ENCODE measurements at regions not wholly inside any gene's neighbourhood (a gene's known extent, or its start where the extent isn't known, plus 50 kb on each side); places are given as distances from the start of the nearest gene placed in this dataset.
"Not testable (repeated sequence)": the region's sequence is repeated elsewhere in the genome, so short reads cannot be mapped to it uniquely, and the experiment has no call there.

DNA sequence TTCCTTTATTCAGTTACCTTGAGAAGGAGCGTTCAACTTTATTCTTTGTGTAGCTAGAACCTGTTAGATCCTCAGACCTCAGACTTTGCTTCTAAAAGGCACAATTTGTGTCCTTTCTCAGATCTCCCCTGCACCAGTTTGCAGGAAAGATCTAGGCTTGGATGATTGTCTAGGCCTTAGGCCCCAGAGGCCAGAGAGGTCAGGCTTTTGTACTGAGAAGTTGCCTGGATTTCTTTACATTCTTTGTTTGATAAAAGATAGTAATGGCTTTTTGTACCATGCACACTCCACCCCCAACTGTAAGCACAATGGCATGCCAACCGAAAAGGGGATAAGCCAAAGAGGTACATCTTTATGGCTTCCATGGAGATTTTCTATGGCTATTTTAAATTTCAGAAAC is 719.6 kb upstream of the NR2F2 start:
- no peaks in the 10 kb centered on the region for H3K9me3 Mint-ChIP-seq
- no peaks in the 10 kb centered on the region for H3K4me1 Mint-ChIP-seq
- no peak overlapping the region for H3K27ac Mint-ChIP-seq
- peaks cover 0 to 7% (median 0%) of the 10 kb centered on the region in 3 donors for H3K36me3 Mint-ChIP-seq
- no peak overlapping the region for H3K4me3 Mint-ChIP-seq
- DNase-seq = no peak
- peaks cover 0 to 2% (median 0%) of the 10 kb centered on the region in 3 donors for H3K27me3 Mint-ChIP-seq (ENCODE audit: low read depth in 3 of 3)

DNA sequence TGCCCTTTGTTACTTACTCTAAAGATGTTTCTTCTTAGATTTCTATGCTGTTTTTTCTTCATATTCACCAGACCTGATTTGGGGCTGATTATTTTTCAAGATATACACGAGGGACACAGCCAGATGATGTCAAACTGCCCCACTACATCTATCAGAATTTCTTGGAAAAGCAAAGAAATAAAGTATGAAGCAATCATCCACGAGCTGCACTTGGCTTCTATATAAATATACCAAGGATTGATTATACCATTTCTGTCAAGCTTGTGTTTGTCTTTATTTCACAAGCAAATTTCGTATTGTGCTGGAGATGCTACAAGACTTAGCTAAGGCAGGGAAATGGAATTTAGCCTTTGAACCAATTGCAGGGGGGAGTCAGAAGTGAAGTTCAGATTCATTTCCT is 715.1 kb upstream of the NR2F2 start:
- DNase-seq = no peak
- H3K9me3 Mint-ChIP-seq = no peaks in the 10 kb centered on the region
- H3K36me3 Mint-ChIP-seq = peaks cover 0 to 5% (median 0%) of the 10 kb centered on the region in 3 donors
- peaks cover 0 to 4% (median 3%) of the 10 kb centered on the region in 3 donors for H3K27me3 Mint-ChIP-seq (ENCODE audit: low read depth in 3 of 3)
- no peak overlapping the region for H3K4me3 Mint-ChIP-seq
- H3K27ac Mint-ChIP-seq = no peak overlapping the region
- peaks cover 1 to 2% of the 10 kb centered on the region in 2 donors for H3K4me1 Mint-ChIP-seq

DNA sequence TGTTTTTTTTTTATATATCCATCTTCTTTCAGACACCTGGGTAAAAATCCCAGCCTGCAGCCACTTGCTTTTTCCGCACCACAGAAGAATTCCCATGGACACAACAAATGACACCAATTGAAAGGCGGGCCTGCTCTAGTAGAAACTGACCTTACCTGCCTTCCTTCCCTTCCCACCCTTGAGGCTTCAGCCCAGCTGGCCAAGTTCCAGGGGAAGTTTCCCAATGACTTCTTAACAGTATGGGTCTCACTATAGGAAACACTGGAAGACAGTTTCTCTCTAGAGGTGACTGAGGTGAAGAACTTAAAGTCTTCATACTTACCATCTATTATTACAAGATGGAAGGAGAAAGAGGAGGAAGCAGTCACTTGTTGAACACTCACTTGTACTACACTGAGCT is 714.2 kb upstream of the NR2F2 start:
- peaks cover 10% of the 10 kb centered on the region in 2 donors for H3K4me1 Mint-ChIP-seq
- H3K9me3 Mint-ChIP-seq = no peaks in the 10 kb centered on the region
- no peak overlapping the region for H3K27ac Mint-ChIP-seq
- H3K36me3 Mint-ChIP-seq = no peaks in the 10 kb centered on the region
- no peak overlapping the region for H3K4me3 Mint-ChIP-seq
- H3K27me3 Mint-ChIP-seq (ENCODE audit: low read depth in 3 of 3) = peaks cover 0 to 4% (median 3%) of the 10 kb centered on the region in 3 donors
- DNase-seq = no peak

DNA sequence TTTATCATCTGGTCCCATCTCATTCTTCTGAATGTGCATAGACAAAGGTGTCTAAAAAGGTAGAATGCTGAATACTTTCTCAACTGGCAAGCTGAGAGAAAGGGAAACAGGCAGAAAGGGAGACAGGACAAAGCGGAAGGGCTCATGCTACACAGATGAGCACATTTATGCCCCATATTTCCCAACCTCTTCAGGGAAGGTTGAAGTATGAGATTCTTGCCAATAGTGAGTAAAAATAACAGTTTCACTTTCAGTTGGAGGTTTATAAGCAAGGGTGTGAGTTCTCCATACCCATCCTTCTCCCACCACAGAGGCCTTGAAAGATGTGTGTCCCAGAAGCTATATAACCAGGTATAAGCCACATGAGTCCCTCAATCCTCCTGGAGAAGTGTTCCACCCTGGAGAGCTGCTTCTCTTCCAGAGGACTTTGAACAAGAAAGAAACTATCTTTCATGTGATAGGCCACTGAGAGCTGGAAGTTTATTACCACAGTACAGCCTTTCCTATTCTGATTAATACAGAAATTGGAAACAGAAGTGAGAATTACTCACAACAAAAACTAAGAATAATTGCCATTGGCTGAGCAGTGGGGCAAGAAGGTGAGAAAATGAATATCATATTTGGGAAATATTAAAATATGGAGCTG is 709.4 kb upstream of the NR2F2 start:
- peaks cover 10% of the 10 kb centered on the region in 2 donors for H3K4me1 Mint-ChIP-seq
- H3K36me3 Mint-ChIP-seq = peaks cover 0 to 8% (median 6%) of the 10 kb centered on the region in 3 donors
- H3K4me3 Mint-ChIP-seq = peak overlapping the region in 3 of 5 donors; percentile 3 to 53 (median 22)
- peaks cover 0 to 7% (median 3%) of the 10 kb centered on the region in 6 donors for H3K9me3 Mint-ChIP-seq
- peak overlapping the region in 5 of 6 donors; percentile 9 to 61 (median 51) for H3K27ac Mint-ChIP-seq
- peak in 1 of 3 donors; percentile 1 for DNase-seq
- peaks cover 0 to 7% (median 5%) of the 10 kb centered on the region in 3 donors for H3K27me3 Mint-ChIP-seq (ENCODE audit: low read depth in 3 of 3)

DNA sequence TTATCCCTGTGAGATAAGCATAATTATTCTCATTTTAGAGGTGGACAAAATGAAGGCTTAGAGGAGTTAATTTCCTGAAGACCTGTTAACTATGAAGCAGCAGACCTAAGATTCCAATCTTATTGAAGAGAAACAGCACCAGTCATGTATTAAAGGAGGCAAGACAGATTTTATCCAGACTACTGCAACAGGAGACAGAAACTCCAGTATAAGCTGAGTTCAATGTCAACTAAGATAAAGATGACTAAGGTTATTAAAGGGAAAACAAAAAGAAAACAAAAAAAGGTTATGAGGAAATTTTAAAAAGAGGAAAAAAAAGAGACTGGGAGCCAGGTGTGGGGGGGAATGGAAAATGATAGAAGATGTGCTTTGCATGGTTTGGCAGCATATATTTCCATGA is 707.7 kb upstream of the NR2F2 start:
- Mint-ChIP-seq H3K36me3 (peaks cover 0 to 8% (median 6%) of the 10 kb centered on the region in 3 donors), H3K4me3 (no peak overlapping the region), H3K4me1 (peaks cover 10% of the 10 kb centered on the region in 2 donors), H3K27me3 (ENCODE audit: low read depth in 3 of 3) (peaks cover 0 to 7% (median 7%) of the 10 kb centered on the region in 3 donors), H3K27ac (no peak overlapping the region), H3K9me3 (peaks cover 0 to 7% (median 3%) of the 10 kb centered on the region in 6 donors)
- no peak for DNase-seq

DNA sequence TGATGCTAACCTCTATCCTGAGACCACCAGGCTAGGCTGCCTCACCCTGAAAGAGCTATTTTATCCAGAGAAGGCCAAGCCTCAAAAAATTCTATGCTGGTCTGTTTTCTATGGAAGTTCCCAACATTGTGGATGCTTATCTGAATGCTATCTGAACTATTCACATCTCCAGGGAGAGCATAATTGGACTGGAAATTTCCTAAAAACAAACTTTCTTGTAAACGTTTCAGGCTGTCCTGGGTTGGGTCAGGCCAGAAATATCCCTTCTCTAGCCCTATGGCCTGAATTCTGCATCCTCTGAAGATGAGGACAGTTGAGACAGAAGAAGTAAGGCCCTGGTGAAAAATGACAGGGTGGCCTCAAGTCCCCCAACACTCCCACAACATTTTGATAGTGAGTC is 706.4 kb upstream of the NR2F2 start:
- Mint-ChIP-seq H3K4me1 (peaks cover 10% of the 10 kb centered on the region in 2 donors), H3K36me3 (peaks cover 0 to 8% (median 6%) of the 10 kb centered on the region in 3 donors), H3K27ac (no peak overlapping the region), H3K9me3 (peaks cover 0 to 7% (median 3%) of the 10 kb centered on the region in 6 donors), H3K27me3 (ENCODE audit: low read depth in 3 of 3) (peaks cover 2 to 10% (median 7%) of the 10 kb centered on the region in 3 donors), H3K4me3 (no peak overlapping the region)
- DNase-seq = no peak

DNA sequence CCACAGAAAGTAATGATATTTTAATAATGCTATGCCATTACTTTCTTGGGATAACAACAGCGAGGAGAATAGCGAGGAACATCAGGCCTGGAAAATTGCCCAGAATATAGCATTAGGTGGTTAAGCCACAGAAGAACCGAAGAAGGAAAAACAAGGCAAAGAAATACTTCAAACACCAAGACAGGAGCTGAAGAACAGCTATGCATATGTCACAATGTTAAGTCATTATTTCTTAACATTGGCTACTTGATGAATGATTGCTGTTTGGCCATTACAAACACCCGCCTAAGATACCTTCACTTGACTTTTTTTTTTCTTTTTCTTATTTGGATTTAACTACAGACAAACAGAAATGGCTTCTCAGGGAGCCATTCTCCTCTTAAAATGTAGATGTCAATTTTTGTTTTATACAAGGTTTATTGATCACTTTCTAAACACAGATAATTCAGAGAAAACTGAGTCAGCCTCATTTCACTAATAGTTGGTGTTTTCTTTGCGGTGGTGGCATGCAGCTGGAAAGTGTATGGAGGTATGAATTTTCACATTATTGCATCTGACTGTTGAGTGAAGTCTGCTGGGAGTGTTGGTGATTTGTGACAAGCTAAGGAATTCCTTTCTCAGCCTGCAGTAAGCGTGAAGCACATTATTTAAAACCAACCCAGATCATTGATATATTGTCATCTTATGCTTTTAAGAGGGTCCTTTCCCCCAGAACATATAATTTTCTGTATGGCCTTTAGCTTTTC is 705.7 kb upstream of the NR2F2 start:
- Mint-ChIP-seq H3K4me1 (peaks cover 10% of the 10 kb centered on the region in 2 donors), H3K4me3 (no peak overlapping the region), H3K36me3 (peaks cover 0 to 8% (median 6%) of the 10 kb centered on the region in 3 donors), H3K27ac (no peak overlapping the region), H3K27me3 (ENCODE audit: low read depth in 3 of 3) (peaks cover 2 to 10% (median 7%) of the 10 kb centered on the region in 3 donors), H3K9me3 (peaks cover 0 to 7% (median 3%) of the 10 kb centered on the region in 6 donors)
- DNase-seq = no peak

DNA sequence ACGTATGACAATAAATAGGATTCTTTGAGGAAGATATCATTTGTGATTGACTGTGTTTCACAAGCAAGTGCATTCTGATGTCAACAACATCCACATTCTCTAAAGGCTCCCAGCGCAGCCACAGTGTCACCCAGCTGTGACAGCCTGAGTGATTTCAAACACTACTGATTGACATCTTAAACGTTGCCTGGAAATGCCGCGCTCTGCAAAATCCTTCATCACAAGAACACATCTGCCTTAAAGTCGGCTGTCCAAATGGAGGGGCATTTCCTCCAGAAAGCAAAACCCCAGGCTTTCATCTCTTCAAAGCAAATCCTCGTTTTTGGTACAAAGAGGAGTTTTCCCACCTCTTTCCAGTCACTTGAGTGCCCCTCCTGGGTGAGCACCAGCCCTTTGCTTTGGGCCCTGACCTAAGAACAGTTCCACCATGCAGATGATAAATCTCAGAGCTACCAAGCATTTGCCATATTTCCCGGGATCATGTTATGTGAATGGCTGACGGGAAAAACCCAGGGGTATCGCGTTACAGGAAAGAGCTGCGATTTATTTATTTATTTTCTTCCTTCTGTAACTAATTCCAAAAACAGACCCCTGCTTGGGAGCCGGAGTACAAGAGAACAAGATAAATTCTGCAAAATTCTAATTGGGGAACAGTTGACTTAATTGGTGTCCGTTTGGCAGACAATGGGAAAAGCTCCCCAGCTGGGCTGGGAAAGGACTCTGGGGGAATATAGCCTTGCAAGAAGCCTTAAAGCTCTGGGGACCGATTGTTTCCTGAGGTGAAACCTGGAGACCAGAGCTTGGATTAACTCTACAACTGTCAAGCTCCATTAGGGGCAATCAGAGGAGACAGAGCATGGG is 703.8 kb upstream of the NR2F2 start:
- peaks cover 0 to 7% (median 3%) of the 10 kb centered on the region in 6 donors for H3K9me3 Mint-ChIP-seq
- H3K4me1 Mint-ChIP-seq = no peaks in the 10 kb centered on the region
- no peak overlapping the region for H3K27ac Mint-ChIP-seq
- DNase-seq = no peak
- H3K27me3 Mint-ChIP-seq (ENCODE audit: low read depth in 3 of 3) = peaks cover 2 to 10% (median 10%) of the 10 kb centered on the region in 3 donors
- H3K4me3 Mint-ChIP-seq = no peak overlapping the region
- H3K36me3 Mint-ChIP-seq = peaks cover 0 to 8% (median 6%) of the 10 kb centered on the region in 3 donors

DNA sequence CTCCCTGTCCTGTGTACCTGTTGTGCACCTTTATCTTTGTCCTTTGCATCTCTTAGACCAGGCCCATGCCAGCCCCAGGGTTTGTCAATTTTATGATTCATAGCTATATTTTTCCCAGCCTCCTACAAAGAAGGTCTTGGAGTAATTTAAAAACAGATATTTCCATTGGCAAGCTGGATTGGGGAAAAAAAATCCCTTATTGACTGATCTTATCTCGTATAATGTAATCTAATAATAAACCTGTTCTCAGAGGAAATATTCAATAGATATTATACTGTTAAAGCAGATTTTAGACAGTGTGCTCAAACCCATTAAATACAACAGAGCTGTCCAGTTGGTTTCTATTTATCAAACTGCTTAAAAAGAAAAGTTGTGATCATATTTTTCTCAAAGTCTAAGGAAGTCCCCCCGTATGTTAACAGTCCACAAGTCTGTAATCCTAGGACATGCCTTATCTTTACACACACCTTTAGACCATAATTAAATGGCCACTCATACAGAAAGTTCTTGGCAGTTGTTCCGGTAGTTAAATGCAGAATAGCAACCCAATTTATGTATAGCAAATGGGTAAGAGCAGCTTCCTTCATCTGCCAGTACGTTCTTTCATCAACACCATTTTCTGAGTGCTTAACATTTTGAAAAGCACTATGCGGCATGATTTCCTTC is 700.9 kb upstream of the NR2F2 start:
- no peak for DNase-seq
- no peaks in the 10 kb centered on the region for H3K4me1 Mint-ChIP-seq
- H3K36me3 Mint-ChIP-seq = no peaks in the 10 kb centered on the region
- no peak overlapping the region for H3K4me3 Mint-ChIP-seq
- peaks cover 0 to 9% (median 0%) of the 10 kb centered on the region in 6 donors for H3K9me3 Mint-ChIP-seq
- H3K27me3 Mint-ChIP-seq (ENCODE audit: low read depth in 3 of 3) = peaks cover 2 to 9% (median 9%) of the 10 kb centered on the region in 3 donors
- H3K27ac Mint-ChIP-seq = no peak overlapping the region

DNA sequence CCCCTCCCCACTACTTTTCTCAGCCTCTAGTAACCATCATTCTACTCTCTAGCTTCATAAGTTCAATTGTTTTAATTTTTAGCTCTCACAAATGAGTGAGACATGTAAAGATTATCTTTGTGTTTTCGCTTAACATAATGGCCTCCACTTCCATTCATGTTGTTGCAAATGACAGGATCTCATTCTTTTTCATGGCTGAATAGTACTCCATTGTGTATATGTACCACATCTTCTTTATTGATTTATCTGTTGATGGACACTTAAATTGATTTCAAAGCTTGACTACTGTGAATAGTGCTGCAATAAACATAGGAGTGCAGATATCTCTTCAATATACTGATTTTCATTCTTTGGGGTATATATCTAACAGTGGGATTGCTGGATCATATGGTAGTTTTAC is 699.8 kb upstream of the NR2F2 start:
- peaks cover 2 to 9% (median 8%) of the 10 kb centered on the region in 3 donors for H3K27me3 Mint-ChIP-seq (ENCODE audit: low read depth in 3 of 3)

DNA sequence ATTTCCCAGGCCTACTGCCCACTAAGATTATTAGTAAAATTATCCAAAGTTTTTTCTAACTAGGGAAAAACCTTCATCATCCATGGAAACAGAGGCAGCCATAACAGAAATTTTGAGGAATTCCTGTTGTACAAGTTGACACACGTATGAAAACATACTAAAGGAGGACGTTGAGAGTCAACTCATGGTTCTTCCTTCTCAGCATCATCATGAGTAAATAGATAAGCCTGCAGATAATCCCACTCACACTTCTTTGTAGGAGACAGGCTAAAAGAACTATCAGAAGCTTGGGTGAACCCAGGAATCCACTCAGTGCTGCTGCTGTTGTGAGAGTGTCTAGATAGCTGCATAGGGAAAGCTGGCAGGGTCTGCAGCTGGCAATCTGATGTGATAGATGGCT is 694.8 kb upstream of the NR2F2 start:
- H3K9me3 Mint-ChIP-seq = peaks cover 0 to 5% (median 0%) of the 10 kb centered on the region in 6 donors
- H3K27me3 Mint-ChIP-seq (ENCODE audit: low read depth in 3 of 3) = peaks cover 0 to 8% (median 0%) of the 10 kb centered on the region in 3 donors
- no peak for DNase-seq
- no peak overlapping the region for H3K27ac Mint-ChIP-seq
- no peak overlapping the region for H3K4me3 Mint-ChIP-seq
- no peaks in the 10 kb centered on the region for H3K36me3 Mint-ChIP-seq
- H3K4me1 Mint-ChIP-seq = no peaks in the 10 kb centered on the region

More for the DNA sequence above, 699.8 kb upstream of the NR2F2 start:
- H3K27ac Mint-ChIP-seq = no peak overlapping the region
- no peaks in the 10 kb centered on the region for H3K36me3 Mint-ChIP-seq
- H3K4me3 Mint-ChIP-seq = no peak overlapping the region
- no peak for DNase-seq
- H3K4me1 Mint-ChIP-seq = no peaks in the 10 kb centered on the region
- H3K9me3 Mint-ChIP-seq = peaks cover 0 to 9% (median 0%) of the 10 kb centered on the region in 6 donors

DNA sequence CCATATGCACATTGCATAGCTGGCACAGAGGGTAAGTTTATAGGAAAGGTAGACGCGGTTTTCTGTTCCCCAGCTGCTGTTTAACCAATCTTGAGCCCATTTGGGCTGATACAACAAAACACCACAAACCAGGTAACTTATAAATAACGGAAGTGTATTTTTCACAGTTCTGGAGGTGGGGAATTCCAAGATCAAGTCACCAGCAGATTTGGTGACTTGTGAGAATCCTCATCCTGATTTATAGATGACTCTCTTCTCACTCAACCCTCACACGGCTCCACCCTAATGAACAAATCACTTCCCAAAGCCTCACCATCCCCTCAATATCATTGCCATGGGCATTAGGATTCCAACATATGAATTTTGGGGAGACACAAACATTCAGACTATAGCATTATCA is 694.4 kb upstream of the NR2F2 start:
- Mint-ChIP-seq H3K4me1 (no peaks in the 10 kb centered on the region), H3K36me3 (no peaks in the 10 kb centered on the region), H3K9me3 (peaks cover 0 to 5% (median 0%) of the 10 kb centered on the region in 6 donors), H3K27ac (no peak overlapping the region), H3K27me3 (ENCODE audit: low read depth in 3 of 3) (peaks cover 0 to 9% (median 3%) of the 10 kb centered on the region in 3 donors), H3K4me3 (no peak overlapping the region)
- no peak for DNase-seq

DNA sequence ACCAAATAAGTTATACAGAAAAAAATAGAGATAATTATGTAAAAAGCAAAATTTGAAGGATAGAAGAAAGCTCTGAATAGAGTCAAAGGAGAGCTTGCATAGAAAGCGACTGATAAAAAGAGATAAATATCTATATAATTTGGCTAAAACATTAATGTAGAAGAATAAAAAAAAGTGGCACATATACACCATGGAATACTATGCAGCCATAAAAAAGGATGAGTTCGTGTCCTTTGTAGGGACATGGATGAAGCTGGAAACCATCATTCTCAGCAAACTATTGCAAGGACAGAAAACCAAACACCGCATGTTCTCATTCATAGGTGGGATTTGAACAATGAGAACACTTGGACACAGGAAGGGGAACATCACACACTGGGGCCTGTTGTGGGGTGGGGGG is 693.3 kb upstream of the NR2F2 start:
- not testable (repeated sequence) for H3K4me3 Mint-ChIP-seq; H3K27me3 Mint-ChIP-seq (ENCODE audit: low read depth in 3 of 3); H3K9me3 Mint-ChIP-seq; H3K36me3 Mint-ChIP-seq; H3K27ac Mint-ChIP-seq; H3K4me1 Mint-ChIP-seq; DNase-seq

Measured in immature natural killer cell (primary cell).